ENCODE measurements at regions not wholly inside any gene's neighbourhood (a gene's known extent, or its start where the extent isn't known, plus 50 kb on each side); places are given as distances from the start of the nearest gene placed in this dataset.
"Not testable (repeated sequence)": the region's sequence is repeated elsewhere in the genome, so short reads cannot be mapped to it uniquely, and the experiment has no call there.

- TF ChIP-seq, protein P1, sequence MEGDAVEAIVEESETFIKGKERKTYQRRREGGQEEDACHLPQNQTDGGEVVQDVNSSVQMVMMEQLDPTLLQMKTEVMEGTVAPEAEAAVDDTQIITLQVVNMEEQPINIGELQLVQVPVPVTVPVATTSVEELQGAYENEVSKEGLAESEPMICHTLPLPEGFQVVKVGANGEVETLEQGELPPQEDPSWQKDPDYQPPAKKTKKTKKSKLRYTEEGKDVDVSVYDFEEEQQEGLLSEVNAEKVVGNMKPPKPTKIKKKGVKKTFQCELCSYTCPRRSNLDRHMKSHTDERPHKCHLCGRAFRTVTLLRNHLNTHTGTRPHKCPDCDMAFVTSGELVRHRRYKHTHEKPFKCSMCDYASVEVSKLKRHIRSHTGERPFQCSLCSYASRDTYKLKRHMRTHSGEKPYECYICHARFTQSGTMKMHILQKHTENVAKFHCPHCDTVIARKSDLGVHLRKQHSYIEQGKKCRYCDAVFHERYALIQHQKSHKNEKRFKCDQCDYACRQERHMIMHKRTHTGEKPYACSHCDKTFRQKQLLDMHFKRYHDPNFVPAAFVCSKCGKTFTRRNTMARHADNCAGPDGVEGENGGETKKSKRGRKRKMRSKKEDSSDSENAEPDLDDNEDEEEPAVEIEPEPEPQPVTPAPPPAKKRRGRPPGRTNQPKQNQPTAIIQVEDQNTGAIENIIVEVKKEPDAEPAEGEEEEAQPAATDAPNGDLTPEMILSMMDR (IDR thresholded peaks at IDR 0.05): not testable (repeated sequence)
- not testable (repeated sequence) for TF ChIP-seq EZH2 (IDR thresholded peaks at IDR 0.05; ENCODE audit: borderline replicate concordance, insufficient read depth, low read depth, low read length, poor library complexity, severe bottlenecking)
Measured at GRCh38 chr14:53242898-53243297, 89.8 kb upstream of the DDHD1 start.

Measured in B cell (primary cell).